ENCODE measurements at regions not wholly inside any gene's neighbourhood (a gene's known extent, or its start where the extent isn't known, plus 50 kb on each side); places are given as distances from the start of the nearest gene placed in this dataset.

DNA sequence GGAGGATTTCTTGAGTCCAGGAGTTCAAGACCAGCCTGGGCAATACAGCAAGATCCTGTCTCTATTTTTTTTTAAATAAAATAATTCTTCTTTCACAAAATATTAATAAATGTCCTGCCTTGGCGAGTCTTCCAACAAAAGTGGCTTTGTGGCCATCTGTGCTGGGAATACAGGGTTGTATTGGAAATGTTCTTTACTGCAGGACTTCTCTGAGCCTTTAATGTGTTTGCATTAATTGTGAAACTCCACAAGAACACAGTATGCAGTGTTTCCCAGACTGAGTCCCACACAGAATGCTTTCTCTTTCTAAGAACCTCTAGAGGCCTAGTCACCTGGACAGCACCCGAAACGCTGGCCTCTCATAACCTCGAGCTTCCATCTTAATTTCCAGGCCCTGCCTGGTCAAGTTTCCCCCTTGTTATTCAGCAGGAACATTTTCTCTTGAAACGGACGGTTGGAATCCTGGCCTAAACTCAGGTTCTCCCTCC lies 85.4 kb upstream of the ARRDC4 start:
- no peak overlapping the region for H3K4me3 ChIP-seq (ENCODE audit: low read depth, low read length)
- no peaks in the 10 kb centered on the region for H3K36me3 ChIP-seq (ENCODE audit: insufficient read depth, low read length)
- no peaks in the 10 kb centered on the region for H3K27me3 ChIP-seq (ENCODE audit: insufficient read depth, low read length)
- H3K79me2 ChIP-seq (ENCODE audit: control insufficient read depth, insufficient read depth, low read length, unreplicated experiment) = no peaks in the 10 kb centered on the region
- no peak overlapping the region for H3K27ac ChIP-seq (ENCODE audit: low read depth, low read length)
- no peaks in the 10 kb centered on the region for H3K4me1 ChIP-seq (ENCODE audit: control insufficient read depth, insufficient read depth, low read length, unreplicated experiment)
- H2AFZ ChIP-seq (ENCODE audit: low read length, unreplicated experiment) = no peak overlapping the region

DNA sequence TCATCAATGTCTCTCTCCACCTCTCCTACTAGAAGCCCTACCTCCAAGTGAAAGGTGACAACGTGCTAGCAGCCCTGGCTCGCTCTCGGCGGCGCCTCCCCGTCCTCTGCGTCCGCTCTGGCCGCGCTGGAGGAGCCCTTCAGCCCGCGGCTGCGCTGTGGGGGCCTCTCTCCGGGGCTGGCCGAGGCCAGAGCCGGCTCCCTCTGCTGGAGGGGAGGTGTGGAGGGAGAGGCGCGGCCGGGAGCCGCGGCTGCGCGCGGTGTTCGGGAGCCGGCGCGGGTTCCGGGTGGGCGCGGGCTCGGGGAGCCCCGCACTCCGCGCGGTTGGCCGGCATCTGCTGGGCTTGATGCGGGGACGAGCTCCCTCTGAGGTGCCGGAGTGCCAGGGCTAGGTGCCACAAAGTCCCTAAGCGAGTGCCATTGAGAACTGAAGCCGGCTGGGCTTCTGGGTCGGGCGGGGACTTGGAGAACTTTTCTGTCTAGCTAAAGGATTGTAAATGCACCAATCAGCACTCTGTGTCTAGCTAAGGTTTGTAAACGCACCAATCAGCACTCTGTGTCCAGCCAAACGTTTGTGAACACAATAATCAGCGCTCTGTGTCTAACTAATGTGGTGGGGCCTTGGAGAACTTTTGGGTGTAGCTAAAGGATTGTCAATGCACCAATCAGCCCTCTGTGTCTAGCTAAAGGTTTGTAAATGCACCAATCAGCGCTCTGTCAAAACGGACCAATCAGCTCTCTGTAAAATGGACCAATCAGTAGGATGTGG lies 84.8 kb upstream of the ARRDC4 start:
- no peak overlapping the region for H3K4me3 ChIP-seq (ENCODE audit: low read depth, low read length)
- H3K4me1 ChIP-seq (ENCODE audit: control insufficient read depth, insufficient read depth, low read length, unreplicated experiment) = no peaks in the 10 kb centered on the region
- H3K36me3 ChIP-seq (ENCODE audit: insufficient read depth, low read length) = no peaks in the 10 kb centered on the region
- H3K79me2 ChIP-seq (ENCODE audit: control insufficient read depth, insufficient read depth, low read length, unreplicated experiment) = no peaks in the 10 kb centered on the region
- H3K27me3 ChIP-seq (ENCODE audit: insufficient read depth, low read length) = no peaks in the 10 kb centered on the region
- H3K27ac ChIP-seq (ENCODE audit: low read depth, low read length) = no peak overlapping the region
- no peak overlapping the region for H2AFZ ChIP-seq (ENCODE audit: low read length, unreplicated experiment)

DNA sequence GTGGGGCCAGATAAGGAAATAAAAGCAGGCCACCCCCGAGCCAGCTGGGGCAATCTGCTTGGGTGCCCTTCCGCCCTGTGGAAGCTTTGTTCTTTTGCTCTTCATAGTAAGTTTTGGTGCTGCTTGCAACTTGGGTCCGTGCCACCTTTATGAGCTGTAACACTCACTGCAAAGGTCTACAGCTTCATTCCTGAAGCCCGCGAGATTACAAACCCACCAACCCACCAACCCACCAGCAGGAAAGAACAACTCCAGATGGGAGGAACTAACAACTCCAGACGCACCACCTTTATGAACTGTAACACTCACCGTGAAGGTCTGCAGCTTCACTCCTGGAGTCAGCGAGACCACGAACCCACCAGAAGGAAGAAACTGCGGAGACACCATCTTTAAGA lies 84.2 kb upstream of the ARRDC4 start:
- no peaks in the 10 kb centered on the region for H3K79me2 ChIP-seq (ENCODE audit: control insufficient read depth, insufficient read depth, low read length, unreplicated experiment)
- H2AFZ ChIP-seq (ENCODE audit: low read length, unreplicated experiment) = no peak overlapping the region
- H3K27ac ChIP-seq (ENCODE audit: low read depth, low read length) = no peak overlapping the region
- no peaks in the 10 kb centered on the region for H3K27me3 ChIP-seq (ENCODE audit: insufficient read depth, low read length)
- no peak overlapping the region for H3K4me3 ChIP-seq (ENCODE audit: low read depth, low read length)
- no peaks in the 10 kb centered on the region for H3K4me1 ChIP-seq (ENCODE audit: control insufficient read depth, insufficient read depth, low read length, unreplicated experiment)
- no peaks in the 10 kb centered on the region for H3K36me3 ChIP-seq (ENCODE audit: insufficient read depth, low read length)

DNA sequence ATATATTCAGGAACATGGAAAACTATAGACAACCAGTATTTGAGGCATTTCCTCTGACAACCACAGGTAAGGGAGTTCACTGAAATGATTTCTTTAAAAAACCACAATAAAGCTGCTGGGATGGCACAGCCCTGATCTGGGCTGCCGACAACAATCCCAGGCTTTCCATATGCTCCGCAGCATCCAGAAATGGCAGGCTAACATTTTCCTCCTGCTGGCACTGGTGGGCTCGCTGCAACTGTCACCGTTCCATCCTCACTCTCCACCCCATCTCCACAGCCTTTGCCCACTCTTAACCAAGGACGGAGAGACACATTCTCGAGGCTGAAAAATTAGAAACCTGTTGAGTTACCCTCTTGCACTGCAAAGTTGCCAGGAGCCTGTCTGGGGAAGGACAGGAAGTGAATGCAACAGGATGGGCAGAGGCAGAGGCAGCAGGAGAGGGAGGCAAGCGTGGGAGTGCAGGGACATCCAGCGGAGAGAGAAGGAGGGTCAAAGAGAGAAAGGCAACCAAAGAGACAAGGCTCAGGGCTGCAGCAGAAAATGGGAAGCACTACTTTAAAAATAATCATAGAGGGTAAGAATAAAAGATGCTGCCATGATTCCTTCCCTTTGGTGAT lies 79.0 kb upstream of the ARRDC4 start:
- Histone ChIP-seq H2AFZ (ENCODE audit: low read length, unreplicated experiment) (no peak overlapping the region), H3K79me2 (ENCODE audit: control insufficient read depth, insufficient read depth, low read length, unreplicated experiment) (no peaks in the 10 kb centered on the region), H3K27me3 (ENCODE audit: insufficient read depth, low read length) (no peaks in the 10 kb centered on the region), H3K27ac (ENCODE audit: low read depth, low read length) (no peak overlapping the region), H3K4me3 (ENCODE audit: low read depth, low read length) (no peak overlapping the region), H3K4me1 (ENCODE audit: control insufficient read depth, insufficient read depth, low read length, unreplicated experiment) (no peaks in the 10 kb centered on the region), H3K36me3 (ENCODE audit: insufficient read depth, low read length) (no peaks in the 10 kb centered on the region)

DNA sequence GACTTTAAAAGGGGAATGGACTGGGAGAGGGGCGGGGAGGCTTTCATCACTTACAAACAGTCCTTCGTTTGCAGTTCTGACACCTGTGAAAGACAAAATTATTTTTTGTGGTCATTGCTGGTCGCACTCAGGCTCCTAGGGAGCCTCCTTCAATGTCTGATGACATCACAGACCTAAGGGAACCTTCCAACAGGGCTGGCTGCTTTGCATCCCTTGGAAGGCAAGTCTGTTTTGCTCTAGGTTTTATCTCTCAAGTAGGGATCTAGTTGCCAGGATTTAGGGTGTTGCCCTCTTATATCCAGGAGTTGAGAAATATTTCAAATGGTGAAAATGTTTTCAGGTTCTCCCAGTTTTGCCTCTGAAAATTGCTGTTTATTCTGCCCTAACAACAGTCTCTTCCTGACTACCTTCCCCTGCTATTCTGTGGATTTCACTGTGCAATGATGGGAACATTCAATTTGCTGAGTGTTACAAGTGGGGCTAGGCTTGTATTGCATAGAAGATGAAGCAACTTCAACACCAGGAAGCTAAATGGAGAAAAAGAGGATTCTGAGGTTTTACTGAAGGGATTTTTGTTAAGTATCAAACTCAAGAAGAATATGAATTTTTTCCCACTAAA lies 75.9 kb upstream of the ARRDC4 start:
- Histone ChIP-seq H3K36me3 (ENCODE audit: insufficient read depth, low read length) (no peaks in the 10 kb centered on the region), H3K27ac (ENCODE audit: low read depth, low read length) (no peak overlapping the region), H3K27me3 (ENCODE audit: insufficient read depth, low read length) (no peaks in the 10 kb centered on the region), H3K4me1 (ENCODE audit: control insufficient read depth, insufficient read depth, low read length, unreplicated experiment) (no peaks in the 10 kb centered on the region), H2AFZ (ENCODE audit: low read length, unreplicated experiment) (no peak overlapping the region), H3K79me2 (ENCODE audit: control insufficient read depth, insufficient read depth, low read length, unreplicated experiment) (no peaks in the 10 kb centered on the region), H3K4me3 (ENCODE audit: low read depth, low read length) (no peak overlapping the region)

DNA sequence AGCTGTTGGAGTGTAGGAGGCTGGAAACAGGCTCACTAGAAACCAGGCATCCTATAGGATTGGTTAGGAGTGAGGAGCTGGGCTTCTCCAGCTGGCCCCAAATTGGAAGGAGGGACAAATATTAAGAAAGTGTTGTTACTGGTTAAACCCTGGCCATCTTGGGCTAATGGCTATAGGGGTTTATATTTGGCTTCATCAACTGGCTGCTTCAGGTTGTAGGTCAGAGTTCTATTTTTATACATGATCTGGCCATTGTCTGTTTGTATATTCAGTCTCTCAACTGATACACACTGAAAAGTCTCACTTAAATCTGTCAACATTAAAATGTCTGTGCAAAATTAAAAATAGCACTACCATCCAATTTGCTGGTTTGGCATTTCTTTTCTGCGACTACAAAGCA lies 70.2 kb upstream of the ARRDC4 start:
- H3K27me3 ChIP-seq (ENCODE audit: insufficient read depth, low read length) = no peaks in the 10 kb centered on the region
- no peak overlapping the region for H3K27ac ChIP-seq (ENCODE audit: low read depth, low read length)
- H3K4me1 ChIP-seq (ENCODE audit: control insufficient read depth, insufficient read depth, low read length, unreplicated experiment) = no peaks in the 10 kb centered on the region

DNA sequence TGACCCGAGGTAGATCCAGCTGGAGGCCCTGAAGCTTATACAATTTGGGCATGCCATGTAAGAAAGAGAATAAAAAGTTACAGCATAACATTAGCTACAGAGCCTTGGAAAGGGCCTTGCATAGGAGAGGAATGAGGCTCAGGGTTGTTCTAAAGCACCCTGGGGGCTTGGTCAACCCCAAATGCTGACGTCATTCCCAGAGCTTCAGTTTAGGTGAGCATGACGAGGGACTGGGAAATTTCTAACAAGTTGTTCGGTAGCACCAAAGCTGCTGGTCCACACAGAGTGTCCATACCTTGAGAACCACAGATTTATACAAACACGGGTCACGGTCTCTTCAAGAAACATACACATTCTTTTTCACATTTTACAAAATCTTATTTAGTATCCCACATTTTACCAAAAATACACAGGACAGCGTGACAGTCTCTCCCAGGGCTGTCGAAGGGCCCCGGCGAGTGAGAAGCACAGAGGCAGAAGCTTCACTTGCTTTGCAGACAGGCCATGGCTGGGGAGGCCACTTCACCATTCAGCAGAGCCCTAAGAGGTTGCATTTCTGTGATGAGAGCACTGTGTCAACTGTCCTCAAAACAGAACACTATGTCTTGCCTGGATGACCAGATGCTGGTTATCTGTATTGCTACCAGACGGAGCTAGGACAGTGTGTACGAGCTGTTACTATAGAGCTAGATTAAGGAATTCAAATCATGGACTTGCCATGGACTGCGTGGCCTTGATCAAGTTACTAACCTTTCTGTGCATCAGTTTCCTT lies 68.2 kb upstream of the ARRDC4 start:
- H3K79me2 ChIP-seq (ENCODE audit: control insufficient read depth, insufficient read depth, low read length, unreplicated experiment) = no peaks in the 10 kb centered on the region
- H3K4me3 ChIP-seq (ENCODE audit: low read depth, low read length) = no peak overlapping the region
- H3K27me3 ChIP-seq (ENCODE audit: insufficient read depth, low read length) = no peaks in the 10 kb centered on the region
- no peak overlapping the region for H2AFZ ChIP-seq (ENCODE audit: low read length, unreplicated experiment)
- no peaks in the 10 kb centered on the region for H3K36me3 ChIP-seq (ENCODE audit: insufficient read depth, low read length)
- H3K4me1 ChIP-seq (ENCODE audit: control insufficient read depth, insufficient read depth, low read length, unreplicated experiment) = no peaks in the 10 kb centered on the region
- no peak overlapping the region for H3K27ac ChIP-seq (ENCODE audit: low read depth, low read length)

More for the DNA sequence above, 70.2 kb upstream of the ARRDC4 start:
- H3K79me2 ChIP-seq (ENCODE audit: control insufficient read depth, insufficient read depth, low read length, unreplicated experiment) = no peaks in the 10 kb centered on the region
- H3K4me3 ChIP-seq (ENCODE audit: low read depth, low read length) = no peak overlapping the region
- no peak overlapping the region for H2AFZ ChIP-seq (ENCODE audit: low read length, unreplicated experiment)
- no peaks in the 10 kb centered on the region for H3K36me3 ChIP-seq (ENCODE audit: insufficient read depth, low read length)

DNA sequence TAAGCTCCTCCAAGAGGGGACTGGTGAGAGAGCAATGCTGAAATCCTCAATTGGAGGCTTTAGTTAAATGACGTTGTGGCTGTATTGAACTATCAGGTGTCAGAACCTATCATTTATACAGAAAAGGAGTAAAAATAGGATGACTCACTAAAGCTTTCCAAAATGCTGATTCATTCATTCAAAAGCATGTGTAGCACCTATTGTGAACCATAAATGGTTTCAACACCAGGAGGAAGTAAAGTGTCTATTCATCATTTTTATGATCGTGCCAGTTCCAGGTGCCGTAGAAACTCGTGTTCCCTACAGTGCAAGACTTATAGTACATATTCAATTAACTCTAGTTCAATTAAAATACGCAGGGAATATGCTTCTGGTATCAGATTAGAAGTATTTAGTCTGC lies 66.5 kb upstream of the ARRDC4 start:
- Histone ChIP-seq H3K36me3 (ENCODE audit: insufficient read depth, low read length) (no peaks in the 10 kb centered on the region), H3K4me3 (ENCODE audit: low read depth, low read length) (no peak overlapping the region), H3K27me3 (ENCODE audit: insufficient read depth, low read length) (peaks cover 7% of the 10 kb centered on the region), H3K4me1 (ENCODE audit: control insufficient read depth, insufficient read depth, low read length, unreplicated experiment) (no peaks in the 10 kb centered on the region), H3K79me2 (ENCODE audit: control insufficient read depth, insufficient read depth, low read length, unreplicated experiment) (no peaks in the 10 kb centered on the region), H3K27ac (ENCODE audit: low read depth, low read length) (no peak overlapping the region), H2AFZ (ENCODE audit: low read length, unreplicated experiment) (no peak overlapping the region)

DNA sequence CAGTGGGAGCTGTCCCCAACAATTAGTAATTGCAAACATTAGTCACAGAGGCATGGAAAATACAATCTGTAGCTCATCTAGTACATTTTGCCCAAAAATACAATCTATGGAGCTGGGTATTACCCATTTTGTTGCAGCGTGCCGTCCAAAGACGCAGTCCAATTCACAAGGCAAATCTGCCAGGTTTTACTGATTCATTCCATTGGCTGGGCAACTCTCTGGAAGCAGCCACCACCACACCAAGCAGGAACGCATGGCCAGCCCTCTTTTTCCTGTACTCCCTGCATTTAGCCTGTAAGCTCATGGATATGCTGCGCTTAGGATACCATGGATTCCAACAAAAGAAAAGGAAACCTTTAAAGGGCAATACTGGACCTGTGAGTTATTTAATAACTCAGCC lies 60.5 kb upstream of the ARRDC4 start:
- Histone ChIP-seq H3K79me2 (ENCODE audit: control insufficient read depth, insufficient read depth, low read length, unreplicated experiment) (no peaks in the 10 kb centered on the region), H3K4me1 (ENCODE audit: control insufficient read depth, insufficient read depth, low read length, unreplicated experiment) (no peaks in the 10 kb centered on the region), H3K4me3 (ENCODE audit: low read depth, low read length) (no peak overlapping the region), H3K36me3 (ENCODE audit: insufficient read depth, low read length) (no peaks in the 10 kb centered on the region), H3K27me3 (ENCODE audit: insufficient read depth, low read length) (peaks cover 57% of the 10 kb centered on the region), H2AFZ (ENCODE audit: low read length, unreplicated experiment) (no peak overlapping the region), H3K27ac (ENCODE audit: low read depth, low read length) (no peak overlapping the region)

DNA sequence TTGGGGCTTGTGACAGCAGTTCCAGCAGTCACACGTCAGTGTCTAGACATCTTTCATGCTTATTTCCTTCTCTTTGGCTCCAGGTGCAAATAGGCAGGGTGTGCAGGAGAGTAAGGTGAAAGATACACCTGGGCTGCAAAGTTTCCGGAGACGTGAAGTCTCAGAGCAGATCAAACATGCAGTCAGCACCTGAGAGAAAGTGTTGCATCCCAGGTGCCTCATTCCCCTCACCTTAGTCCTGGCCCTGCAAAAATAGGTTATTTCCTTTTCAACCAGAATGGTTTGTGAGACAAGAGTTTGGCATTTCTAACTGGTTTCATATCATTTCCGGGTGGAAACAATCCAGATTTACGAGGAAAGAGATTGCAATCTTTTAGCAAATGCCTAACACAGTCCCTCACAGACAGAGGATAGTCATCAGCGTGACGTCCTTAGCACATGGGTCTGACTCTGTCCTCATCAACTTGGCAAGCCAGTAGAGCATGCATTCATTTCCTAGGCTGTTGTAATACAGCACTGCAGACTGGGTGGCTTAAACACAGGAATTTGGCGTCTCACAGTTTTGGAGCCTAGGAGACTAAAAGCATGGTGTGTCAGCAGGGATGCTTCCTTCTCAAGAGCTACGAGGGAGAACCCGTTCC lies 58.2 kb upstream of the ARRDC4 start:
- H3K36me3 ChIP-seq (ENCODE audit: insufficient read depth, low read length) = no peaks in the 10 kb centered on the region
- H3K4me1 ChIP-seq (ENCODE audit: control insufficient read depth, insufficient read depth, low read length, unreplicated experiment) = no peaks in the 10 kb centered on the region
- no peak overlapping the region for H3K27ac ChIP-seq (ENCODE audit: low read depth, low read length)
- peaks cover 71% of the 10 kb centered on the region for H3K27me3 ChIP-seq (ENCODE audit: insufficient read depth, low read length)
- H2AFZ ChIP-seq (ENCODE audit: low read length, unreplicated experiment) = no peak overlapping the region
- no peak overlapping the region for H3K4me3 ChIP-seq (ENCODE audit: low read depth, low read length)
- H3K79me2 ChIP-seq (ENCODE audit: control insufficient read depth, insufficient read depth, low read length, unreplicated experiment) = no peaks in the 10 kb centered on the region
